HT-29 (cell line): ENCODE measurements at regions not wholly inside any gene's neighbourhood (a gene's known extent, or its start where the extent isn't known, plus 50 kb on each side); places are given as distances from the start of the nearest gene placed in this dataset.
"Not testable (repeated sequence)": the region's sequence is repeated elsewhere in the genome, so short reads cannot be mapped to it uniquely, and the experiment has no call there.

ENCODE experiments used
- DNase-seq: peaks from one replicate; pipeline ENCODE4 v3.0.0-alpha.2; 2015; ENCODE audit warnings: low spot score

- DNase-seq, result no peak
These were observed 267.8 kb upstream of the SEMA3C start for GRCh38 chr7:81186691-81187090.

GRCh38 chr7:81185072-81185471 lies 266.2 kb upstream of the SEMA3C start:
- no peak for DNase-seq

GRCh38 chr7:81183326-81183725 lies 264.5 kb upstream of the SEMA3C start:
- DNase-seq, result no peak

GRCh38 chr7:81182056-81182455 lies 263.2 kb upstream of the SEMA3C start:
- DNase-seq, result not testable (repeated sequence)

GRCh38 chr7:81181066-81181465 lies 262.2 kb upstream of the SEMA3C start:
- DNase-seq, result no peak

- DNase-seq, result no peak
These were observed 261.7 kb upstream of the SEMA3C start for GRCh38 chr7:81180573-81180972.

GRCh38 chr7:81175275-81175940 lies 256.6 kb upstream of the SEMA3C start:
- DNase-seq, result peak; percentile 80

GRCh38 chr7:81173766-81174281 lies 255.0 kb upstream of the SEMA3C start:
- no peak for DNase-seq

- no peak for DNase-seq
These were observed 251.4 kb upstream of the SEMA3C start for GRCh38 chr7:81170291-81170690.

GRCh38 chr7:81167934-81168333 lies 249.1 kb upstream of the SEMA3C start:
- DNase-seq, result no peak

GRCh38 chr7:81165070-81165469 lies 246.2 kb upstream of the SEMA3C start:
- DNase-seq, result no peak

GRCh38 chr7:81162771-81163525 lies 244.1 kb upstream of the SEMA3C start:
- no peak for DNase-seq

- no peak for DNase-seq
These were observed 243.4 kb upstream of the SEMA3C start for GRCh38 chr7:81162234-81162633.

- peak; percentile 70 for DNase-seq
These were observed 242.7 kb upstream of the SEMA3C start for GRCh38 chr7:81161451-81162075.

- peak; percentile 76 for DNase-seq
These were observed 240.6 kb upstream of the SEMA3C start for GRCh38 chr7:81159402-81159801.

- DNase-seq, result no peak
These were observed 239.3 kb upstream of the SEMA3C start for GRCh38 chr7:81158189-81158588.

- peak; percentile 95 for DNase-seq
These were observed 237.0 kb upstream of the SEMA3C start for GRCh38 chr7:81155654-81156373.

- no peak for DNase-seq
These were observed 235.7 kb upstream of the SEMA3C start for GRCh38 chr7:81154565-81154964.

GRCh38 chr7:81152925-81153324 lies 234.1 kb upstream of the SEMA3C start:
- not testable (repeated sequence) for DNase-seq

- no peak for DNase-seq
These were observed 232.1 kb upstream of the SEMA3C start for GRCh38 chr7:81150951-81151361.

GRCh38 chr7:81143856-81144255 lies 225.0 kb upstream of the SEMA3C start:
- no peak for DNase-seq
